ENCODE measurements at regions not wholly inside any gene's neighbourhood (a gene's known extent, or its start where the extent isn't known, plus 50 kb on each side); places are given as distances from the start of the nearest gene placed in this dataset.
A peak's percentile ranks its signal among the peaks of the same experiment; 100 is the strongest.

DNA sequence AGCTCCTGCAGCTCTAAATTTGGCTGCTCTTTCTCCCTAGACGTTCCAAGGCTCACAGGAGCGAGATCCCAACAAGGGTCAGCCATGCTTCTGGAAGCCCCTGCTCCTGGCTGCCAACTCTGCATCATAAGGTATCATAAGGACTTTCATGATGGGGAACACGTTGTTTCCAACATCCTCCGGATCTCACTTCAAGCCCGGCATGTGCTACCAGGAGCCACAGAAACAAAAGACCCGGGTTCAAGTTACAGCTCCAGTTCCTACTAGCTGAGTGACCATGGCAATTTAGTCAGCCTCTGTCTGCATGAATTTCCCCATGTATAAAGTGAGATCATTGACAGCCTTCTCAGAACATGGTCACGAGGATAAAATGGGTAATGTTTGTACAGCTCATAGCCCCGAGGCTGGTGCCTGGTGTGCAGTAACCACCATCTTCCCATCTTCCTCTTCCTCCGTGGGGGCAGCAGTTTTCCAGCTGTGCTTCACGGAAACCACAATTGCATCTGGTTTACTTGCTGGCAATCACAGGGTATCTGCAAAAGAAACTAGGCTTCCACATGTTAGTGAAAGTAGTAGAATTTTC lies 209.0 kb upstream of the ECI2 start:
- ChIA-PET CTCF (no interaction called here), POLR2A (no interaction called here)
- no peak for DNase-seq (ENCODE audit: extremely low spot score)
- TF ChIP-seq L3MBTL2 (conservative IDR thresholded peaks at IDR 0.05), result peak; percentile 59; the same call in 1 of the 2 replicates
- TF ChIP-seq, protein P1, sequence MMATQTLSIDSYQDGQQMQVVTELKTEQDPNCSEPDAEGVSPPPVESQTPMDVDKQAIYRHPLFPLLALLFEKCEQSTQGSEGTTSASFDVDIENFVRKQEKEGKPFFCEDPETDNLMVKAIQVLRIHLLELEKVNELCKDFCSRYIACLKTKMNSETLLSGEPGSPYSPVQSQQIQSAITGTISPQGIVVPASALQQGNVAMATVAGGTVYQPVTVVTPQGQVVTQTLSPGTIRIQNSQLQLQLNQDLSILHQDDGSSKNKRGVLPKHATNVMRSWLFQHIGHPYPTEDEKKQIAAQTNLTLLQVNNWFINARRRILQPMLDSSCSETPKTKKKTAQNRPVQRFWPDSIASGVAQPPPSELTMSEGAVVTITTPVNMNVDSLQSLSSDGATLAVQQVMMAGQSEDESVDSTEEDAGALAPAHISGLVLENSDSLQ (IDR thresholded peaks at IDR 0.05), result no peak
- TF ChIP-seq FOXM1 (IDR thresholded peaks at IDR 0.05; ENCODE audit: borderline replicate concordance), result no peak

DNA sequence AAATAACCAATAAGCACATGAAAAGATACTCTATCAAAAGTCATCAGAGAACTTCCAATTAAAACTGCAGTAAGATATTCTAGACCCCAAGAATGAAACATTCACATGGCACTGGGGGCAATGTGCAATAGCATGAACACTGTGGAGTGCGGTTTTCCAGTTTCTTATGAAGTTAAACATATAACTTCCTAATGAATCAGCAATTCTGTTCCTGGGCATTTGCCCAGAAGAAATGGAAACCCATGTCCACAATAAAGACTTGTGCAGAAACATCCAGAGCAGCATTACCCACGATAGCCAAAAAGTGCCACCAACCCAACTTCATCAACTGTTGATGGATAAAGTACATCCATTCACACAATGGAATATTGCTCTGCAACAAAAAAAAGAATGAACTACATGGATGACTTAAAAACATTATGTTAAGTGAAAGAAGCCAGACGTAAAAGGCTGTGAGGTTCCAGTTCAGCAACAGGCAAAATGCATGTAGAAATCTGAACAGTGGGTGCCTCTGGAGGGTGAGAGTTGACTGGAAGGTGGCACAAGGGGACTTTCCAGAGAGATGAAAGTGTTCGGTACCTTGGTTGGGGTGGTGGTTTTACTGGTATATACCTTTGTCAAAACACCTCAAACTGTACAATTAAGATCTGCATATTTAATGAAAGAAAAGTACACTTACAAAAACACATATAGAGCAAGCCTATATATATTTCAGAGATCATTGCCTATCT lies 207.2 kb upstream of the ECI2 start:
- DNase-seq (ENCODE audit: extremely low spot score), result no peak
- POLR2A ChIA-PET, result no interaction called here

DNA sequence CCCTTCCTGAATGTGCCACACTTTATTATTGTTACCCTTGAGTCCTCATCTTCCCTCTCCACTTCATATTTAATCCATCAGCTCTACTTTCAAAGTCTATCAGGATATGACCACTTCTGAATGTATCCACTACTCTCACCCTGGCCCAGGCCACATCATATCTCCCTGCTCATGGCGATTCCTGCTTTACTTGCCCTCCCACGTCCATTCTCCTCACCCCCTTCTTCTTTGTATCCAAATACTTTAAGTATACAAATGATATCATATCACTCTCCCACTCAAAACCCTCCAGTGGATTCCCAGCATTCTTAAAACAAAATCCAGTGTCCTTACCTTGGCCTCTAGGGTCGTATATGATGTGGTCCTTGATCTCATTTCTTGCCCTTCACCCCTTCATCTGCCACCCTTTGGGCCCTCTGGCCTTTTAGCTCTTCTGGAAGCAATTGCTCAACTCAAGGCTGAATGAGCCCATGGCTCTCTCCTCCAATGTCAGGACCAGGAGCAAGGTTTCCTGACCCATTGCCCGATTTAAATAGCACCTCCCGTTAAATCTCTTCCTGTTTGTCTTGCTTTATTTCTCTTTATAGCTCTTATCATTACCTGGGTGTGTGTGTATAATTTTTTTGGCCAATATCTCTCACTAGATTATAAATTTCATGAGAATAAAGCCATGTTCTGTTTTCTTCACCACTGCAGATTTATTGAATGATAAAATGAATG lies 205.9 kb upstream of the ECI2 start:
- POLR2A ChIA-PET, result interaction anchor here (0.7 kb wide), 1 partner anchor 369 kb away, joined by 3 read pairs; no protein-coding TSS in a partner anchor
- CTCF ChIA-PET, result no interaction called here

More for the DNA sequence above, 207.2 kb upstream of the ECI2 start:
- TF ChIP-seq HDGF (IDR thresholded peaks at IDR 0.05; ENCODE audit: borderline replicate concordance) (no peak), FOXK2 (IDR thresholded peaks at IDR 0.05) (no peak), TARDBP (IDR thresholded peaks at IDR 0.05) (no peak), BHLHE40 (IDR thresholded peaks at IDR 0.05; ENCODE audit: borderline replicate concordance) (no peak), FOXA1 (IDR thresholded peaks at IDR 0.05) (no peak), SP1 (IDR thresholded peaks at IDR 0.05) (no peak), SUZ12 (IDR thresholded peaks at IDR 0.05) (no peak), L3MBTL2 (conservative IDR thresholded peaks at IDR 0.05) (no peak), FOXM1 (IDR thresholded peaks at IDR 0.05; ENCODE audit: borderline replicate concordance) (no peak), ARNT (IDR thresholded peaks at IDR 0.05) (no peak), NFRKB (IDR thresholded peaks at IDR 0.05) (no peak), ELF4 (IDR thresholded peaks at IDR 0.05) (no peak)
- TF ChIP-seq, protein P1 (IDR thresholded peaks at IDR 0.05), result no peak
- CTCF ChIA-PET, result no interaction called here

DNA sequence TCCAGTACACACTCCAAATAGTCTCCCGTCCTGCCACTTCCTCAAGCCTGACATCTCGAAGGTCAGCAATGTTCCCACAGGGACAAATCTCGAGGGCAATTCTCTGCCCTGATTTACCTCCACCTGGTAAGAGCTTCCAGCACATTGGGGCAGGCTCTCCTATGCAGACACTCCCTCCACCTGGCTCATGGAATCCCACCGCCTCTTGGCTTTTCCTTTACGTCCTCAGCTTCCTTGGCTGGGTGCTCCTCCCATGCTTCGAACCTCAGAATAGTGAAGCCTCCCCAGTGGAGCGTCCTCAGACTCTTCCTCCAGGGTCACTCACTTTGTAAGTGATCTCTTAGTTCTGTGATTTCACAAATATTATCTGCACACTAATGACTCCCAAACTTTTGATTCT lies 205.2 kb upstream of the ECI2 start:
- ChIA-PET CTCF (interaction anchor here (0.7 kb wide), 1 partner anchor 52 kb away, joined by 4 read pairs; no protein-coding TSS in a partner anchor), POLR2A (no interaction called here)
- TF ChIP-seq NFRKB (IDR thresholded peaks at IDR 0.05) (no peak), FOXM1 (IDR thresholded peaks at IDR 0.05; ENCODE audit: borderline replicate concordance) (no peak), TARDBP (IDR thresholded peaks at IDR 0.05) (no peak), ZNF384 (IDR thresholded peaks at IDR 0.05) (no peak), L3MBTL2 (conservative IDR thresholded peaks at IDR 0.05) (no peak), ARNT (IDR thresholded peaks at IDR 0.05) (no peak), FOXA1 (IDR thresholded peaks at IDR 0.05) (no peak), SUZ12 (IDR thresholded peaks at IDR 0.05) (no peak), HDGF (IDR thresholded peaks at IDR 0.05; ENCODE audit: borderline replicate concordance) (no peak), BHLHE40 (IDR thresholded peaks at IDR 0.05; ENCODE audit: borderline replicate concordance) (no peak), ELF4 (IDR thresholded peaks at IDR 0.05) (no peak), LEF1 (IDR thresholded peaks at IDR 0.05; ENCODE audit: borderline replicate concordance) (no peak), SP1 (IDR thresholded peaks at IDR 0.05) (no peak), FOXK2 (IDR thresholded peaks at IDR 0.05) (no peak), CTBP1 (IDR thresholded peaks at IDR 0.05; ENCODE audit: borderline replicate concordance) (no peak)
- TF ChIP-seq, protein P1 (IDR thresholded peaks at IDR 0.05), result no peak
- DNase-seq (ENCODE audit: extremely low spot score), result no peak

More for the DNA sequence above, 205.9 kb upstream of the ECI2 start:
- DNase-seq (ENCODE audit: extremely low spot score), result no peak
- TF ChIP-seq ELF4 (IDR thresholded peaks at IDR 0.05) (no peak), SUZ12 (IDR thresholded peaks at IDR 0.05) (no peak), NFRKB (IDR thresholded peaks at IDR 0.05) (no peak), HDGF (IDR thresholded peaks at IDR 0.05; ENCODE audit: borderline replicate concordance) (no peak), LEF1 (IDR thresholded peaks at IDR 0.05; ENCODE audit: borderline replicate concordance) (no peak), FOXA1 (IDR thresholded peaks at IDR 0.05) (no peak), TARDBP (IDR thresholded peaks at IDR 0.05) (no peak), FOXK2 (IDR thresholded peaks at IDR 0.05) (no peak), L3MBTL2 (conservative IDR thresholded peaks at IDR 0.05) (no peak), BHLHE40 (IDR thresholded peaks at IDR 0.05; ENCODE audit: borderline replicate concordance) (no peak), SP1 (IDR thresholded peaks at IDR 0.05) (no peak), FOXM1 (IDR thresholded peaks at IDR 0.05; ENCODE audit: borderline replicate concordance) (no peak), ZNF384 (IDR thresholded peaks at IDR 0.05) (no peak), ARNT (IDR thresholded peaks at IDR 0.05) (no peak), CTBP1 (IDR thresholded peaks at IDR 0.05; ENCODE audit: borderline replicate concordance) (no peak)
- TF ChIP-seq, protein P1 (IDR thresholded peaks at IDR 0.05), result no peak

DNA sequence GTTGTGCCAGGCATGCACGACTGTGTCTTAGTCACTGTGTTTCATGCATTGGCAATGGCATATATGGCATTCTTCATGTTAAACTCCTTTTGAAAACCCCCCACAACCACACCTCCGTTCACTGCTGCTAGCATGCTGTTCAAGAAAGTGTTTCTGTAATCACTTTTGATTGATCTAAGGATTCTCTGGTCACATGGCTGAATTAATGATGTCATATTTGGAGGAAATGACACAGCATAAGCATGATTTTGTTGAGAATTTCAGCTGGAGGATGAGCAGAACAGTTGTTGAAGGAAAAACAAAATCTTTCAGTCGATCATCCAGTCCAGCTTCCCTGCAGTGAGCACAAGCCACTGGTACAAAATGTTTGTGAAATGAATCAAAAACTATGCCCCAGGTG lies 203.5 kb upstream of the ECI2 start:
- TF ChIP-seq HDGF (IDR thresholded peaks at IDR 0.05; ENCODE audit: borderline replicate concordance) (no peak), L3MBTL2 (conservative IDR thresholded peaks at IDR 0.05) (no peak)
- CTCF ChIA-PET, result no interaction called here
- no peak for DNase-seq (ENCODE audit: extremely low spot score)
- POLR2A ChIA-PET, result no interaction called here

Data from HEK293T (cell line).